DOHH2 (cell line): ENCODE measurements at regions not wholly inside any gene's neighbourhood (a gene's known extent, or its start where the extent isn't known, plus 50 kb on each side); places are given as distances from the start of the nearest gene placed in this dataset.

Source experiments
- H3F3A ChIP-seq: fragments of 200-600 bp; sonication (generic), shearing (Covaris generic); 2 replicates; pipeline ENCODE4 v1.6.0; 2016; ENCODE audit warnings: antibody characterized with exemption, mild to moderate bottlenecking; ENCODE audit not compliant: control insufficient read depth, insufficient read depth
- H3K27ac ChIP-seq: fragments of 200-600 bp; sonication (generic); 2 replicates; pipeline ENCODE4 v1.5.1; 2014; ENCODE audit warnings: low read depth, mild to moderate bottlenecking, low read length, moderate library complexity
- H3K27me3 ChIP-seq: fragments of 200-600 bp; sonication (generic); 2 replicates; pipeline ENCODE4 v1.6.1; 2014; ENCODE audit warnings: mild to moderate bottlenecking, low read length, mixed read lengths; ENCODE audit not compliant: control insufficient read depth
- H3K36me3 ChIP-seq: fragments of 200-600 bp; sonication (generic); 2 replicates; pipeline ENCODE4 v1.6.1; 2014; ENCODE audit warnings: mild to moderate bottlenecking, low read length, moderate library complexity, mixed read lengths; ENCODE audit not compliant: control insufficient read depth
- H3K4me1 ChIP-seq: fragments of 200-600 bp; sonication (generic); 2 replicates; pipeline ENCODE4 v1.6.1; 2014; ENCODE audit warnings: mild to moderate bottlenecking, low read length, mixed read lengths; ENCODE audit not compliant: control insufficient read depth
- H3K4me2 ChIP-seq: fragments of 200-600 bp; sonication (generic); 2 replicates; pipeline ENCODE4 v1.6.0; 2014; ENCODE audit warnings: mild to moderate bottlenecking, low read length, moderate library complexity
- H3K4me3 ChIP-seq: fragments of 200-600 bp; sonication (generic); 2 replicates; pipeline ENCODE4 v1.5.1; 2014; ENCODE audit warnings: mild to moderate bottlenecking, low read length, mixed read lengths
- H3K79me2 ChIP-seq: fragments of 200-600 bp; sonication (generic); 2 replicates; pipeline ENCODE4 v1.6.1; 2014; ENCODE audit warnings: mild to moderate bottlenecking, low read length, mixed read lengths; ENCODE audit not compliant: control insufficient read depth
- H3K9me2 ChIP-seq: fragments of 200-600 bp; sonication (generic); replicated peaks from 2 replicates; pipeline ENCODE4 v1.6.1; 2014; ENCODE audit warnings: mild to moderate bottlenecking, low read length, mixed read lengths; ENCODE audit not compliant: control insufficient read depth
- H3K9me3 ChIP-seq: fragments of 200-600 bp; sonication (generic); 2 replicates; pipeline ENCODE4 v1.6.1; 2014; ENCODE audit warnings: antibody characterized with exemption, low read length, mixed read lengths; ENCODE audit not compliant: control insufficient read depth, insufficient read depth
- H4K20me1 ChIP-seq: fragments of 200-600 bp; sonication (generic); 2 replicates; pipeline ENCODE4 v1.6.0; 2014; ENCODE audit warnings: low read depth, mild to moderate bottlenecking, antibody characterized with exemption, low read length, moderate library complexity; ENCODE audit not compliant: control insufficient read depth, insufficient read depth
- CTCF ChIP-seq: fragments of 200-600 bp; sonication (generic); IDR thresholded peaks from one replicate; pipeline ENCODE4 v1.5.1; 2014; ENCODE audit warnings: antibody characterized with exemption, mild to moderate bottlenecking, low read depth, low read length; ENCODE audit not compliant: poor library complexity, severe bottlenecking
- EZH2phosphoT487 ChIP-seq: fragments of 200-600 bp; sonication (generic); IDR thresholded peaks from 2 replicates; pipeline ENCODE4 v1.6.1; 2017; ENCODE audit warnings: borderline replicate concordance, mild to moderate bottlenecking, antibody characterized with exemption, low read length, moderate library complexity, mixed read lengths

GRCh38 chr11:134512061-134512460 is 100.0 kb upstream of the B3GAT1 start:
- Histone ChIP-seq H3K9me3 (no peaks in the 10 kb centered on the region), H3K4me1 (no peaks in the 10 kb centered on the region), H4K20me1 (no peaks in the 10 kb centered on the region), H3K4me2 (no peak overlapping the region), H3K27ac (no peak overlapping the region), H3K27me3 (no peaks in the 10 kb centered on the region), H3K36me3 (no peaks in the 10 kb centered on the region), H3K9me2 (no peaks in the 10 kb centered on the region), H3F3A (no peaks in the 10 kb centered on the region), H3K4me3 (no peak overlapping the region), H3K79me2 (no peaks in the 10 kb centered on the region)
- TF ChIP-seq CTCF (no peak), EZH2phosphoT487 (no peak)

GRCh38 chr11:134511255-134511654 is 99.2 kb upstream of the B3GAT1 start:
- H3K36me3 ChIP-seq, result no peaks in the 10 kb centered on the region
- no peaks in the 10 kb centered on the region for H3F3A ChIP-seq
- H3K9me2 ChIP-seq, result no peaks in the 10 kb centered on the region
- H3K79me2 ChIP-seq, result no peaks in the 10 kb centered on the region
- no peaks in the 10 kb centered on the region for H3K9me3 ChIP-seq
- H3K4me2 ChIP-seq, result no peak overlapping the region
- H3K4me3 ChIP-seq, result no peak overlapping the region
- no peaks in the 10 kb centered on the region for H3K27me3 ChIP-seq
- H3K4me1 ChIP-seq, result no peaks in the 10 kb centered on the region
- TF ChIP-seq EZH2phosphoT487 (no peak), CTCF (no peak)
- H4K20me1 ChIP-seq, result no peaks in the 10 kb centered on the region
- H3K27ac ChIP-seq, result no peak overlapping the region

GRCh38 chr11:134510233-134511040 is 98.4 kb upstream of the B3GAT1 start:
- H3K4me2 ChIP-seq, result no peak overlapping the region
- H3K36me3 ChIP-seq, result no peaks in the 10 kb centered on the region
- H3K27ac ChIP-seq, result no peak overlapping the region
- H4K20me1 ChIP-seq, result no peaks in the 10 kb centered on the region
- H3K4me1 ChIP-seq, result no peaks in the 10 kb centered on the region
- no peak overlapping the region for H3K4me3 ChIP-seq
- no peaks in the 10 kb centered on the region for H3K9me2 ChIP-seq
- no peak for TF ChIP-seq CTCF
- no peak for TF ChIP-seq EZH2phosphoT487
- no peaks in the 10 kb centered on the region for H3K79me2 ChIP-seq
- H3K9me3 ChIP-seq, result no peaks in the 10 kb centered on the region
- H3K27me3 ChIP-seq, result no peaks in the 10 kb centered on the region
- no peaks in the 10 kb centered on the region for H3F3A ChIP-seq
